ENCODE measurements at regions not wholly inside any gene's neighbourhood (a gene's known extent, or its start where the extent isn't known, plus 50 kb on each side); places are given as distances from the start of the nearest gene placed in this dataset.
"Not testable (repeated sequence)": the region's sequence is repeated elsewhere in the genome, so short reads cannot be mapped to it uniquely, and the experiment has no call there.

DNA sequence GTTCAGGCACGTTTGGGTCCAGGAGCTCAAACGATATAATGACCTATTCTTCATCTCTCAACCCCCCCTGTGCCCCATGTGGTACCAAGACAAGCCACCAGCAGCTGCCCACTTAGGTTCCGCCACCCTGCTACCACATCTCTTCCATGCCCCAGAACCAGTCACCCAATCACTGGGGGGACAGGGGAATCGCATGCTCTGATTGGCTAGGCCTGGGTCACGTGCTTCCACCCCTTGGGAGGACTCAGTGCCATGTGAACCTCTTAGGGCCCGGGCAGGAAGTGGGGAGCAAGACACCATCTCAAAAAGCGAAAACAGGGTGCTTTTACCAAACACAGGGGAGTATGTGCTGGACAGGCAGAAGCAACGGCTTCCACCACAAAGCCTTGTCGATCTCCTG is 91.3 kb downstream of the KATNIP start:
- FAIRE-seq (no peak), DNase-seq (ENCODE audit: insufficient read length) (no peak)
- TF ChIP-seq POLR2A (IDR thresholded peaks at IDR 0.05; ENCODE audit: low read depth, low read length): no peak
- no peak for TF ChIP-seq POLR2AphosphoS5 (IDR thresholded peaks at IDR 0.05; ENCODE audit: low read depth, low read length)
- TF ChIP-seq TAF1 (IDR thresholded peaks at IDR 0.05; ENCODE audit: borderline replicate concordance, low read depth, low read length): no peak

- not testable (repeated sequence) for FAIRE-seq; DNase-seq (ENCODE audit: insufficient read length)
These were observed 91.9 kb downstream of the KATNIP start for GRCh38 chr16:27641734-27642415.

DNA sequence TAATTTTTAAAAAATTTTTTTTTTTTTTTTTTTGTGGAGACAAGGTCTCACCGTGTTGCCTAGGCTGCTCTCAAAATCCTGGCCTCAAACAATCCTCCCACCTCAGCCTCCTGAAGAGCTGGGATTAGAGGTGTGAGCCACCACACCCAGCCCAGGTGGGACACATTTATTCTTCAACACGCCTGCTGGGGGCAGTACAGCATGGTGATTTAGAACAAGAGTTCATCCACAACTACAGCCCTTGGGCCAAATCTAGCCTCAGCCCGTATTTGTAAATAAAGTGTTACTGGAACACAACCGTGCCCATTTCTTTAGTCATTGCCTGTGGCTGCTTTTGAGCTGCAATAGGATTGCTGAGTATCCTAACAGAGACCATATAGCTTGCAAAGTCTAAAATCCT is 92.8 kb downstream of the KATNIP start:
- DNase-seq (ENCODE audit: insufficient read length) (no peak), FAIRE-seq (no peak)
- no peak for TF ChIP-seq TAF1 (IDR thresholded peaks at IDR 0.05; ENCODE audit: borderline replicate concordance, low read depth, low read length)

DNA sequence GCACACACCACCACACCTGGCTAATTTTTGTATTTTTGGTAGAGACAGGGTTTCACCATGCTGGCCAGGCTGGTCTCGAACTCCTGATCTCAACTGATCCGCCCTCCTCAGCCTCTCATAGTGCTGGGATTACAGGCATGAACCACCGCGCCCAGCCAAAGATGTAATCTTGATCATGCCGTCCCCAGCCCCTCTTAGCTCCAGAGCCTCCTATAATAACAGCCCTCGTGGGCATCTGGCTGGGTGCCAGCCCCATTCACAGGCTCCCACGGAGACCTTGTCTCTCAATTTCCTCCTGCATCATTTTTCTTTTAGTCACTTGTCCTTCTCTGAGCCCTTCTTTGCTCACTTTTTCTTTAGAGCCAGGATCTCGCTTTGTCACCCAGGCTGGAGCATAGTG is 94.2 kb downstream of the KATNIP start:
- DNase-seq (ENCODE audit: insufficient read length) (no peak), FAIRE-seq (no peak)
- TF ChIP-seq TAF1 (IDR thresholded peaks at IDR 0.05; ENCODE audit: borderline replicate concordance, low read depth, low read length) (no peak), POLR2A (IDR thresholded peaks at IDR 0.05; ENCODE audit: low read depth, low read length) (no peak), POLR2AphosphoS5 (IDR thresholded peaks at IDR 0.05; ENCODE audit: low read depth, low read length) (no peak)

DNA sequence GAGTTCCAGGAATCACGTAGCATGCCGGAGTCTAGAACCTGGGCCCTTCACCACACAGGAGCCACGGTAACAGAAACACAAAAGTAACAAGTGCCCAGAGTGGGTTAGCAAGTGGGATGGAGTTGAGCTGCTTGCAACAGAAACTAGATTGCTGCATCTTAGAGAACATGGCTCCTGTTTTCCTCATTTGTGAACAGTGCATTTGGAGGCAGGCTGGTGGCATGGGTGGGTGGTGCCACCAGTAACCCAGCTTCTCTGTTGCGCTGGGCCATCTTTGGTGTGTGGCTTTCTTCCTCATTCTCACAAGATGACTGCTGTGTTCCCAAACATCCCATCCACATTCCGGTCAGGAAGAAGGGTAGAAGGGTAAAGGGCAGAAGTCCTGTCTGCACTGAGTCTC is 95.5 kb downstream of the KATNIP start:
- no peak for TF ChIP-seq POLR2A (IDR thresholded peaks at IDR 0.05; ENCODE audit: low read depth, low read length)
- no peak for TF ChIP-seq TAF1 (IDR thresholded peaks at IDR 0.05; ENCODE audit: borderline replicate concordance, low read depth, low read length)
- TF ChIP-seq POLR2AphosphoS5 (IDR thresholded peaks at IDR 0.05; ENCODE audit: low read depth, low read length): no peak
- no peak for FAIRE-seq
- DNase-seq (ENCODE audit: insufficient read length): no peak

- FAIRE-seq: no peak
- TF ChIP-seq POLR2A (IDR thresholded peaks at IDR 0.05; ENCODE audit: low read depth, low read length) (no peak), POLR2AphosphoS5 (IDR thresholded peaks at IDR 0.05; ENCODE audit: low read depth, low read length) (no peak), TAF1 (IDR thresholded peaks at IDR 0.05; ENCODE audit: borderline replicate concordance, low read depth, low read length) (no peak)
These were observed 96.9 kb downstream of the KATNIP start for GRCh38 chr16:27646806-27647205.

DNA sequence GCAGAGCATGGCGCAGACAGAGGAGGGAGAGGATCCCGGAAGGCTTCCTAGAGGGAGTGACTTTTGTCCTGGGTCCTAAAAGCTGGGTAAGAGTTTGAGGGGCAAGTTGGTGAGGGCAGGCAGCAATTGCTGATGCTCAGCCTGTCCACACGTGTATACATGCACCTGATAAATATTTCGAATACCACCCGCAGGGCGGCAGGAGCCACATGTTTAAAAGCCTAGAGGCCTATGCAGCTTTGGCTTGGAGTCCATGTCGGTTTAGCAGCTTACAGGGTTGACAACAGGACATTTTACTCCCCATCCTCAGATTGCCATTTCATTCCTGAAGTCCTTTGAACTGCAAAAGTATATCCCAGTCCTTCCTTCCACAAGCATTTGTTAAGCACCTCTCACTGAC is 99.1 kb downstream of the KATNIP start:
- FAIRE-seq (no peak), DNase-seq (ENCODE audit: insufficient read length) (no peak)
- TF ChIP-seq POLR2AphosphoS5 (IDR thresholded peaks at IDR 0.05; ENCODE audit: low read depth, low read length): no peak
- no peak for TF ChIP-seq TAF1 (IDR thresholded peaks at IDR 0.05; ENCODE audit: borderline replicate concordance, low read depth, low read length)

More at GRCh38 chr16:27646806-27647205, 96.9 kb downstream of the KATNIP start:
- DNase-seq (ENCODE audit: insufficient read length): no peak

DNA sequence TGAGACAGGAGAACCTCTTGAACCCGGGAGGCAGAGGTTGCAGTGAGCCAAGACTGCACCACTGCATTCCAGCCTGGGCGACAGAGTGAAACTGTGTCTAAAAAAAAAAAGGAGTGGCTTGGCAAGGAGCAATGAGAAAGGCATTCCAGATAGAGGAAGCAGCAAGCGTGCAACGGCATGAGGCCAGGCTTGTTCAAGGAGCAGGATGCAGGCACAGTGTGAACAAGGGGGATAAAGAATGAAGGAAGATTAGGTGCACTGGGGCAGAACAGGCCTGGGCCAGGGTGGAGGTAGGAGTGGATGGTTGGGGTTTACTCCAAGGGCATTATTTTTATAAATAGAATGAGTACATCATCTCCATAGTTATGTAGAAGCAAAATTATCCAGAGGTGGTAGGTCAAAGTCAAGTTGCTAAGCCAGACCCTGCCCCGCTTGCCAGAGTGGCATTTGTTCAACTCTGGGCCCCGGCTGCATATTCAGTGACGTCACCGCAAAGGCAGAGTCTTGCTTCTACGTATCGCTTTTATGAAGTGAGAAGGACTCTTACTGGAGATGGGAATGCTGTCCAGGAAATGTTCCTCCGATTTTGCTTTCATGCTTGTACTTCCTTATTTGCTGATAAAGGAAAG is 100.2 kb downstream of the KATNIP start:
- FAIRE-seq (no peak), DNase-seq (ENCODE audit: insufficient read length) (no peak)

DNA sequence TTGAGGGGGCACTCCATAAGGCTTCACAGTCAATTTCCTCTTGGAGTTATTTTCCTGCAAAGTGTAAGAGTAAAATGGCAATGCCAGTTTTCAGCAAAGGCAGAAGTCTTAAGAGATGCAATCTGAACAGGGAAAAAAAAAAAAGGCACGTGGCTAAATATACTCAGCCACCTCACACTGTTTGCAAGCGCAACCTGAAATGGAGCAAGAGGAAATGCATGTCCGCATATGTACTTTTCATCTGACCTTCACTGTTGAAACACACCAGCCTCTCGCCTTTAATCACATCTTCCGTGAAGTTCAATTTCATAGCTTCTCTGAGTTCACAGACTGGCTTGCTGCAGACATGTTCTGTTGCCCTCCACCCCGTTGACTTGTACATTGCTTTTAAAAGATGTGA is 101.4 kb downstream of the KATNIP start:
- FAIRE-seq (no peak), DNase-seq (ENCODE audit: insufficient read length) (no peak)
- TF ChIP-seq TAF1 (IDR thresholded peaks at IDR 0.05; ENCODE audit: borderline replicate concordance, low read depth, low read length) (no peak), POLR2A (IDR thresholded peaks at IDR 0.05; ENCODE audit: low read depth, low read length) (no peak)

More for the DNA sequence above, 100.2 kb downstream of the KATNIP start:
- TF ChIP-seq POLR2A (IDR thresholded peaks at IDR 0.05; ENCODE audit: low read depth, low read length) (no peak), TAF1 (IDR thresholded peaks at IDR 0.05; ENCODE audit: borderline replicate concordance, low read depth, low read length) (no peak), POLR2AphosphoS5 (IDR thresholded peaks at IDR 0.05; ENCODE audit: low read depth, low read length) (no peak)

GRCh38 chr16:27657811-27658210 is 107.9 kb downstream of the KATNIP start:
- FAIRE-seq: no peak
- TF ChIP-seq POLR2A (IDR thresholded peaks at IDR 0.05; ENCODE audit: low read depth, low read length) (no peak), POLR2AphosphoS5 (IDR thresholded peaks at IDR 0.05; ENCODE audit: low read depth, low read length) (no peak), TAF1 (IDR thresholded peaks at IDR 0.05; ENCODE audit: borderline replicate concordance, low read depth, low read length) (no peak)

DNA sequence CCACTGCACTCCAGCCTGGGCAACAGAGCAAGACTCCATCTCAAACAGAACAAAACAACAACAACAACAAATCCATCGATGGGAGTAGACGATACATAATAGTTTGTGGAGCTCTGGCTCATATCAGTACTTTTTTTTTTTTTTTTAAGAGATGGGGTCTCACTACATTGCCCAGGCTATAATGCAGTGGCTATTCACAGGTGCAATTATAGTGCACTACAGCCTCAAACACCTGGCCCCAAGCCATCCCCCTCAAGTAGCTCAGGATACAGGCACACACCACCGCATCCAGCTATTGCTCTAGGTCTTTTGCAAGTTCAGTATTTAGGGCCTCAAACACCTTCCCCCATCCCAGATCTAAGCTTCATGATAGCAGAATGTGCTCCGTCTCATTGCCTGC is 110.6 kb downstream of the KATNIP start:
- FAIRE-seq: no peak
- TF ChIP-seq POLR2AphosphoS5 (IDR thresholded peaks at IDR 0.05; ENCODE audit: low read depth, low read length): no peak
- TF ChIP-seq POLR2A (IDR thresholded peaks at IDR 0.05; ENCODE audit: low read depth, low read length): no peak
- TF ChIP-seq TAF1 (IDR thresholded peaks at IDR 0.05; ENCODE audit: borderline replicate concordance, low read depth, low read length): no peak
- no peak for DNase-seq (ENCODE audit: insufficient read length)

More at GRCh38 chr16:27657811-27658210, 107.9 kb downstream of the KATNIP start:
- no peak for DNase-seq (ENCODE audit: insufficient read length)

DNA sequence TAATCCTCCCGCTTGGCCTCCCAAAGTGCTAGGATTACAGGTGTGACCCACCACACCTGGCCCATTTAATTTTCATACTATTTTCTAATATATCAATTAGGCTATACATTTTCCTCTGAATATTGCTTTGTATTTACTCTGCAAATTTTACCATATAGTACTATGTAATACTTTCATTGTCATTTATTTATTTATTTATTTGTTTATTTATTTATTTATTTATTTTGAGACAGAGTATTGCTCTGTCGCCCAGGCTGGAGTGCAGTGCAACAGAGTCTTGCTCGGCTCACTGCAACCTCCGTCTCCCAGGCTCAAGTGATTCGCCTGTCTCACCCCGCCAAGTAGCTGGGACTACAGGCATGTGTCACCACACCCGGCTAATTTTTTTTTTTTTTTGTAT is 113.3 kb downstream of the KATNIP start:
- not testable (repeated sequence) for FAIRE-seq; DNase-seq (ENCODE audit: insufficient read length)

DNA sequence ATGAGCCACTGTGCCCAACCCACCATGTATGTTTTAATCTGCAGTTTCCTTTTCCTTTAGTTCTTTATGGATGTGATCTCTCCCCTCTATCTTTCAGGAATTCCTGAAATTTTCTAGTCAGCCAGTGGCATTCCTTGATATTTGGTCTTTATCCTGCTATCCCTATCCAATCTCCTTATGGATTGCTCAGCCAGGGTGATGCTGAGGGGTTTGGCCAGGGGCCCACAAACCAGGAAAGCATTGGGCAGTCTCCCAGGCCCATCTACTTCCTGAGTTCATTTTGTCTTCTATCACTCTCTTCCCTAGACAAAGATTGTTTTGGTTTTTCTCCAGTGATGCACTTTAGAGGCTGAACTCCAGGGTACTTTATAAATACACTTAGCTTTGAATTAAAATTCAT is 115.9 kb downstream of the KATNIP start:
- no peak for DNase-seq (ENCODE audit: insufficient read length)
- no peak for FAIRE-seq
- TF ChIP-seq TAF1 (IDR thresholded peaks at IDR 0.05; ENCODE audit: borderline replicate concordance, low read depth, low read length): no peak
- TF ChIP-seq POLR2AphosphoS5 (IDR thresholded peaks at IDR 0.05; ENCODE audit: low read depth, low read length): no peak
- TF ChIP-seq POLR2A (IDR thresholded peaks at IDR 0.05; ENCODE audit: low read depth, low read length): no peak

Data from GM12892 (cell line).